Occipital lobe (tissue), 1 donor: ENCODE measurements at regions not wholly inside any gene's neighbourhood (a gene's known extent, or its start where the extent isn't known, plus 50 kb on each side); places are given as distances from the start of the nearest gene placed in this dataset.

ENCODE experiments used
- DNase-seq: peaks from one replicate; lab custom pipeline; 2025; lab: John Stamatoyannopoulos, UW

DNA sequence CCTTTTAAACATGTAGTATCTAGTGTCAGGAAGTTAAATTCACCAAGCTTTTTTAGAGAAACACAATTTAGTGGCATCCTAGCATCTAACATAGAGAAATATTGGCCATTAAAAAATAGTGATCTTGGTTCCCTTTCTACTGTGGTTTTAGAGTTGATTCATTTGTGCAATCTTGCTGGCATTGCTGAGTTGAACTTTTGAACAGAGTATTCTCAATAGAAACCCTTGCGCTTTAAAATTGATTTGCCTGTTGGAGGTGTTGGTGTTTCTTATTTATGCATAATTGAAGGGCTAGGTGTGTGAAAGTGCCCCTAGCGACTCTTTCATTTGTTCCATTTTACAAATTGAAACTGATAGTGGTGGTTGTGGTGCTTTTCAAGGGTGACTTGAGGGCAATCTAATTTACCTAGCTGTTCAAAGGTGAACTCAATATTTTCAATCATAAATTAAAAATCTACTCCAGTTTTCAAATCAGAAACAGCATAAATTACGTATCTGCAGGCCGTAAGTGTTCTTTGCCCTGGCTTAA lies 73.0 kb upstream of the MPDZ start:
- DNase-seq: no peak

DNA sequence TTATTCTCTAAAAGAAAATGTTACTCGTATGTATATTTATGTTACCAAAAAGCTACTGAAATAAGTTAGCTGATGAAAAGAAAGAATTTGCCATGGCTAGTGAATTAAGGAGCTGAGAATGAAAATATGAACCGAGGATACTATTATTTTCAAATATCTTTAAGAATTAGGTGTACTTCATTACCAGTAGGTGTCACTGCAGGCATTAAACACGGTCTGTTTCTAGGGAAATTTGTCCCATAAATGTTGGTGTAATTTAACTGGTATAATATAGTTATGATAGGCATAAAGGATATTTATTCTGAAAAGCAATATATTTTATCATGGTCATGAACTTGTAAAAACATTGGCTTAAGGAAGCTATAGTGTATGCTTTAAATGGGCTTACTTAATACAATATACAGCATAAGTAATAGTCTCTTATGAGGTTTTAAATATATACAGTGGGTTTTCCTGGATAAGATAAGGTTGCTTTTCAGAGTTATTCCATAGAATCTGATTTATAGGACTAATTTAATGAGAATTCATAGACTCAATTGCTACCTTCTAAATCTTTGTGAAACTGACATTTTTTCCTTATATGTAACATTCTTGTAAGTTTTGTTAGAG lies 72.4 kb upstream of the MPDZ start:
- DNase-seq: no peak

DNA sequence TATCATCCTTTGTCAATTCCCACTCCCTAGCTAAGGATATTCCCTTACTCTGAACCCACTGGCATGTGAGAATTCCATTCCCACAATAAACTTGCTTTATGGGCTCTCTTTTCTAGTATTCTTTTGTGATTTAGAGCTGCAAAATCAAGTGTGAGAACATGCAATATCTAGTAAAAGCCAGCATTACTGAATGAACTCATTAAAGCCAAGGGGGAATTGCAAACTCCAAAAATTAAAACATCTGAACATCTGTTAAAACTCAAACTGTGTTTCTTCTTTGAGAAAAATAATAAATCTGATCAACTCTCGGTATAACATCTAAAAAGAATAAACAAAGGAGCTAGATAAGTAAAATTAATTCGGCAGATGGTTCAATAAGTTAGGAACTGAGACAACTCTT lies 53.1 kb upstream of the MPDZ start:
- DNase-seq: no peak

DNA sequence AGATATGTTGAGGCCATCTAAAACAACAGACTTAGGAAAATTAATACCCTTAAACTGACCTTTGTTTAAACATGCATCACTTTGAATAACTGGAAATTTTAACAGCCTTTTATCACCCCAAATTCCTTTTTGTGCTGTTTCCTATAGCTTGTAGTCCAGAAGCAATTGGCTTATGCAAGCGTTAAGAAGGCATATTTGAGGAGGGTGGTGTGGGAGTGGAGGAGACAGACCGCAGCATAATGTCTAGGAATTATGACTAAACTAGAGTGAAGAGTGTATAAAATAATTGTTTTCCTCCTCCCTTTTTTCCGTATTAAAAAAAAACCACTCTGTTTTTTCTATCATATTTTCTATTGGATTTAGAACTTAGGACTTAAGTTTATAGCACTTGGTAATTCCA lies 51.8 kb upstream of the MPDZ start:
- DNase-seq: no peak

GRCh38 chr9:13330396-13331004 lies 51.0 kb upstream of the MPDZ start:
- no peak for DNase-seq
